ENCODE measurements at regions not wholly inside any gene's neighbourhood (a gene's known extent, or its start where the extent isn't known, plus 50 kb on each side); places are given as distances from the start of the nearest gene placed in this dataset.

- TF ChIP-seq TAF1 (IDR thresholded peaks at IDR 0.05; ENCODE audit: borderline replicate concordance, insufficient read depth, low read length) = no peak
These were observed 195.5 kb downstream of the COPRS start for GRCh38 chr17:31663576-31663975.

GRCh38 chr17:31660684-31661083 is 198.4 kb downstream of the COPRS start:
- TF ChIP-seq POLR2AphosphoS5 (IDR thresholded peaks at IDR 0.05; ENCODE audit: low read depth, low read length) (no peak), FOXP2 (optimal IDR thresholded peaks at IDR 0.05; ENCODE audit: borderline replicate concordance, extremely low read depth, extremely low read length, insufficient read depth) (no peak), SIN3A (IDR thresholded peaks at IDR 0.05; ENCODE audit: borderline replicate concordance, insufficient read depth, low read length) (no peak), TAF1 (IDR thresholded peaks at IDR 0.05; ENCODE audit: borderline replicate concordance, insufficient read depth, low read length) (no peak)
- TF ChIP-seq, protein P1, sequence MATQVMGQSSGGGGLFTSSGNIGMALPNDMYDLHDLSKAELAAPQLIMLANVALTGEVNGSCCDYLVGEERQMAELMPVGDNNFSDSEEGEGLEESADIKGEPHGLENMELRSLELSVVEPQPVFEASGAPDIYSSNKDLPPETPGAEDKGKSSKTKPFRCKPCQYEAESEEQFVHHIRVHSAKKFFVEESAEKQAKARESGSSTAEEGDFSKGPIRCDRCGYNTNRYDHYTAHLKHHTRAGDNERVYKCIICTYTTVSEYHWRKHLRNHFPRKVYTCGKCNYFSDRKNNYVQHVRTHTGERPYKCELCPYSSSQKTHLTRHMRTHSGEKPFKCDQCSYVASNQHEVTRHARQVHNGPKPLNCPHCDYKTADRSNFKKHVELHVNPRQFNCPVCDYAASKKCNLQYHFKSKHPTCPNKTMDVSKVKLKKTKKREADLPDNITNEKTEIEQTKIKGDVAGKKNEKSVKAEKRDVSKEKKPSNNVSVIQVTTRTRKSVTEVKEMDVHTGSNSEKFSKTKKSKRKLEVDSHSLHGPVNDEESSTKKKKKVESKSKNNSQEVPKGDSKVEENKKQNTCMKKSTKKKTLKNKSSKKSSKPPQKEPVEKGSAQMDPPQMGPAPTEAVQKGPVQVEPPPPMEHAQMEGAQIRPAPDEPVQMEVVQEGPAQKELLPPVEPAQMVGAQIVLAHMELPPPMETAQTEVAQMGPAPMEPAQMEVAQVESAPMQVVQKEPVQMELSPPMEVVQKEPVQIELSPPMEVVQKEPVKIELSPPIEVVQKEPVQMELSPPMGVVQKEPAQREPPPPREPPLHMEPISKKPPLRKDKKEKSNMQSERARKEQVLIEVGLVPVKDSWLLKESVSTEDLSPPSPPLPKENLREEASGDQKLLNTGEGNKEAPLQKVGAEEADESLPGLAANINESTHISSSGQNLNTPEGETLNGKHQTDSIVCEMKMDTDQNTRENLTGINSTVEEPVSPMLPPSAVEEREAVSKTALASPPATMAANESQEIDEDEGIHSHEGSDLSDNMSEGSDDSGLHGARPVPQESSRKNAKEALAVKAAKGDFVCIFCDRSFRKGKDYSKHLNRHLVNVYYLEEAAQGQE (IDR thresholded peaks at IDR 0.05; ENCODE audit: insufficient read depth in 1 of 2, low read depth in 2 of 2, low read length in 2 of 2) = no peak

- TF ChIP-seq, protein P1 (IDR thresholded peaks at IDR 0.05; ENCODE audit: insufficient read depth in 1 of 2, low read depth in 2 of 2, low read length in 2 of 2) = no peak
- TF ChIP-seq TAF1 (IDR thresholded peaks at IDR 0.05; ENCODE audit: borderline replicate concordance, insufficient read depth, low read length) (no peak), POLR2AphosphoS5 (IDR thresholded peaks at IDR 0.05; ENCODE audit: low read depth, low read length) (no peak), FOXP2 (optimal IDR thresholded peaks at IDR 0.05; ENCODE audit: borderline replicate concordance, extremely low read depth, extremely low read length, insufficient read depth) (no peak), SIN3A (IDR thresholded peaks at IDR 0.05; ENCODE audit: borderline replicate concordance, insufficient read depth, low read length) (no peak)
These were observed 201.2 kb downstream of the COPRS start for GRCh38 chr17:31657876-31658275.

GRCh38 chr17:31654936-31655335 is 204.1 kb downstream of the COPRS start:
- no peak for TF ChIP-seq POLR2AphosphoS5 (IDR thresholded peaks at IDR 0.05; ENCODE audit: low read depth, low read length)
- TF ChIP-seq, protein P1 (IDR thresholded peaks at IDR 0.05; ENCODE audit: insufficient read depth in 1 of 2, low read depth in 2 of 2, low read length in 2 of 2) = no peak
- no peak for TF ChIP-seq SIN3A (IDR thresholded peaks at IDR 0.05; ENCODE audit: borderline replicate concordance, insufficient read depth, low read length)
- no peak for TF ChIP-seq TAF1 (IDR thresholded peaks at IDR 0.05; ENCODE audit: borderline replicate concordance, insufficient read depth, low read length)
- TF ChIP-seq FOXP2 (optimal IDR thresholded peaks at IDR 0.05; ENCODE audit: borderline replicate concordance, extremely low read depth, extremely low read length, insufficient read depth) = no peak

GRCh38 chr17:31653691-31654090 is 205.4 kb downstream of the COPRS start:
- TF ChIP-seq SIN3A (IDR thresholded peaks at IDR 0.05; ENCODE audit: borderline replicate concordance, insufficient read depth, low read length) = no peak
- TF ChIP-seq POLR2AphosphoS5 (IDR thresholded peaks at IDR 0.05; ENCODE audit: low read depth, low read length) = no peak
- TF ChIP-seq, protein P1 (IDR thresholded peaks at IDR 0.05; ENCODE audit: insufficient read depth in 1 of 2, low read depth in 2 of 2, low read length in 2 of 2) = no peak
- TF ChIP-seq TAF1 (IDR thresholded peaks at IDR 0.05; ENCODE audit: borderline replicate concordance, insufficient read depth, low read length) = no peak
- no peak for TF ChIP-seq FOXP2 (optimal IDR thresholded peaks at IDR 0.05; ENCODE audit: borderline replicate concordance, extremely low read depth, extremely low read length, insufficient read depth)
